DOHH2 (cell line): ENCODE measurements at regions not wholly inside any gene's neighbourhood (a gene's known extent, or its start where the extent isn't known, plus 50 kb on each side); places are given as distances from the start of the nearest gene placed in this dataset.

ENCODE experiments used
- H3F3A ChIP-seq: fragments of 200-600 bp; sonication (generic), shearing (Covaris generic); 2 replicates; pipeline ENCODE4 v1.6.0; 2016; ENCODE audit warnings: antibody characterized with exemption, mild to moderate bottlenecking; ENCODE audit not compliant: control insufficient read depth, insufficient read depth
- H3K27ac ChIP-seq: fragments of 200-600 bp; sonication (generic); 2 replicates; pipeline ENCODE4 v1.5.1; 2014; ENCODE audit warnings: low read depth, mild to moderate bottlenecking, low read length, moderate library complexity
- H3K27me3 ChIP-seq: fragments of 200-600 bp; sonication (generic); 2 replicates; pipeline ENCODE4 v1.6.1; 2014; ENCODE audit warnings: mild to moderate bottlenecking, low read length, mixed read lengths; ENCODE audit not compliant: control insufficient read depth
- H3K36me3 ChIP-seq: fragments of 200-600 bp; sonication (generic); 2 replicates; pipeline ENCODE4 v1.6.1; 2014; ENCODE audit warnings: mild to moderate bottlenecking, low read length, moderate library complexity, mixed read lengths; ENCODE audit not compliant: control insufficient read depth
- H3K4me1 ChIP-seq: fragments of 200-600 bp; sonication (generic); 2 replicates; pipeline ENCODE4 v1.6.1; 2014; ENCODE audit warnings: mild to moderate bottlenecking, low read length, mixed read lengths; ENCODE audit not compliant: control insufficient read depth
- H3K4me2 ChIP-seq: fragments of 200-600 bp; sonication (generic); 2 replicates; pipeline ENCODE4 v1.6.0; 2014; ENCODE audit warnings: mild to moderate bottlenecking, low read length, moderate library complexity
- H3K4me3 ChIP-seq: fragments of 200-600 bp; sonication (generic); 2 replicates; pipeline ENCODE4 v1.5.1; 2014; ENCODE audit warnings: mild to moderate bottlenecking, low read length, mixed read lengths
- H3K79me2 ChIP-seq: fragments of 200-600 bp; sonication (generic); 2 replicates; pipeline ENCODE4 v1.6.1; 2014; ENCODE audit warnings: mild to moderate bottlenecking, low read length, mixed read lengths; ENCODE audit not compliant: control insufficient read depth
- H3K9me2 ChIP-seq: fragments of 200-600 bp; sonication (generic); replicated peaks from 2 replicates; pipeline ENCODE4 v1.6.1; 2014; ENCODE audit warnings: mild to moderate bottlenecking, low read length, mixed read lengths; ENCODE audit not compliant: control insufficient read depth
- H3K9me3 ChIP-seq: fragments of 200-600 bp; sonication (generic); 2 replicates; pipeline ENCODE4 v1.6.1; 2014; ENCODE audit warnings: antibody characterized with exemption, low read length, mixed read lengths; ENCODE audit not compliant: control insufficient read depth, insufficient read depth
- H4K20me1 ChIP-seq: fragments of 200-600 bp; sonication (generic); 2 replicates; pipeline ENCODE4 v1.6.0; 2014; ENCODE audit warnings: low read depth, mild to moderate bottlenecking, antibody characterized with exemption, low read length, moderate library complexity; ENCODE audit not compliant: control insufficient read depth, insufficient read depth
- EZH2phosphoT487 ChIP-seq: fragments of 200-600 bp; sonication (generic); IDR thresholded peaks from 2 replicates; pipeline ENCODE4 v1.6.1; 2017; ENCODE audit warnings: borderline replicate concordance, mild to moderate bottlenecking, antibody characterized with exemption, low read length, moderate library complexity, mixed read lengths
- TF ChIP-seq, protein P1 (sequence below): fragments of 200-600 bp; sonication (generic); IDR thresholded peaks from one replicate; pipeline ENCODE4 v1.5.1; 2014; ENCODE audit warnings: antibody characterized with exemption, mild to moderate bottlenecking, low read depth, low read length; ENCODE audit not compliant: poor library complexity, severe bottlenecking

DNA sequence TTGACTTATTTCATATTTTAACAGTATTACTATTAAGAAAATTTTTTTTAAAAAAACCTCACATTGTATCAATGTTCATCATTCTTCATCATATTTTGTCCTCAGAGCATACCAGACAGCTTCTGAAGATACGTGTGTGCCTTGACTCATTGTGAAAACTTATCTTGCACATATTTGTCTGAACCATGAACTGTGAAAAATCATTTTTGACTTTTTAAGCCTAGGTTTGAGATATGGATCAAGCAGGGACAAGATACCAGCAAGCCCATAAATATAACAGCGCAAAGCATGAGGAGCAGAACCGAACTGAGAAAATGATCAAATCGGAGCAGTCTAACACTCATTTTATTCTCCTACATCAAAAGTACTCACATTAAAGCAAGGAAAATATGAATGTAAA, 506.0 kb downstream of the BRINP3 start:
- Histone ChIP-seq H3K4me2 (no peak overlapping the region), H4K20me1 (no peaks in the 10 kb centered on the region), H3F3A (no peaks in the 10 kb centered on the region), H3K4me1 (no peaks in the 10 kb centered on the region), H3K9me3 (no peaks in the 10 kb centered on the region), H3K79me2 (no peaks in the 10 kb centered on the region), H3K27me3 (no peaks in the 10 kb centered on the region), H3K4me3 (no peak overlapping the region), H3K27ac (no peak overlapping the region), H3K36me3 (no peaks in the 10 kb centered on the region), H3K9me2 (no peaks in the 10 kb centered on the region)
- TF ChIP-seq EZH2phosphoT487, result no peak
- TF ChIP-seq, protein P1, sequence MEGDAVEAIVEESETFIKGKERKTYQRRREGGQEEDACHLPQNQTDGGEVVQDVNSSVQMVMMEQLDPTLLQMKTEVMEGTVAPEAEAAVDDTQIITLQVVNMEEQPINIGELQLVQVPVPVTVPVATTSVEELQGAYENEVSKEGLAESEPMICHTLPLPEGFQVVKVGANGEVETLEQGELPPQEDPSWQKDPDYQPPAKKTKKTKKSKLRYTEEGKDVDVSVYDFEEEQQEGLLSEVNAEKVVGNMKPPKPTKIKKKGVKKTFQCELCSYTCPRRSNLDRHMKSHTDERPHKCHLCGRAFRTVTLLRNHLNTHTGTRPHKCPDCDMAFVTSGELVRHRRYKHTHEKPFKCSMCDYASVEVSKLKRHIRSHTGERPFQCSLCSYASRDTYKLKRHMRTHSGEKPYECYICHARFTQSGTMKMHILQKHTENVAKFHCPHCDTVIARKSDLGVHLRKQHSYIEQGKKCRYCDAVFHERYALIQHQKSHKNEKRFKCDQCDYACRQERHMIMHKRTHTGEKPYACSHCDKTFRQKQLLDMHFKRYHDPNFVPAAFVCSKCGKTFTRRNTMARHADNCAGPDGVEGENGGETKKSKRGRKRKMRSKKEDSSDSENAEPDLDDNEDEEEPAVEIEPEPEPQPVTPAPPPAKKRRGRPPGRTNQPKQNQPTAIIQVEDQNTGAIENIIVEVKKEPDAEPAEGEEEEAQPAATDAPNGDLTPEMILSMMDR, result no peak

DNA sequence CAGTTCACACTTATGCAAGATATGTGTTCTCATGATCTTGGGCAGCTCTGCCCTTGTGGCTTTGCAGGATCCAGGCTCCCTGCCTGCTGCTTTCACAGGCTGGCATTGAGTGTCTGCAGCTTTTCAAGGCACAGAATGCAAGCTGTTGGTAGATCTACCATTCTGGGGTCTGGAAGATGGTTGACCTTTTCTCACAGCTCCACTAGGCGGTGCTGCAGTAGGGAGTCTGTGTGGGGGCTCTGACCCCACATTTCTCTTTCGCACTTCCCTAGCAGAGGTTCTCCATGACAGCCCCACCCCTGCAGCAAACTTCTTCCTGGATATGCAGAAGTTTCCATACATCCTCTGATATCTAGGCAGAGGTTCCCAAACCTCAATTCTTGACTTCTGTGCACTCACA, 500.5 kb downstream of the BRINP3 start:
- H3F3A ChIP-seq, result no peaks in the 10 kb centered on the region
- no peak overlapping the region for H3K4me3 ChIP-seq
- H3K27ac ChIP-seq, result no peak overlapping the region
- H3K79me2 ChIP-seq, result no peaks in the 10 kb centered on the region
- no peak for TF ChIP-seq EZH2phosphoT487
- TF ChIP-seq, protein P1, result no peak
- no peaks in the 10 kb centered on the region for H4K20me1 ChIP-seq
- H3K9me3 ChIP-seq, result no peaks in the 10 kb centered on the region
- H3K27me3 ChIP-seq, result no peaks in the 10 kb centered on the region
- no peaks in the 10 kb centered on the region for H3K36me3 ChIP-seq
- no peak overlapping the region for H3K4me2 ChIP-seq
- H3K9me2 ChIP-seq, result no peaks in the 10 kb centered on the region
- H3K4me1 ChIP-seq, result no peaks in the 10 kb centered on the region

DNA sequence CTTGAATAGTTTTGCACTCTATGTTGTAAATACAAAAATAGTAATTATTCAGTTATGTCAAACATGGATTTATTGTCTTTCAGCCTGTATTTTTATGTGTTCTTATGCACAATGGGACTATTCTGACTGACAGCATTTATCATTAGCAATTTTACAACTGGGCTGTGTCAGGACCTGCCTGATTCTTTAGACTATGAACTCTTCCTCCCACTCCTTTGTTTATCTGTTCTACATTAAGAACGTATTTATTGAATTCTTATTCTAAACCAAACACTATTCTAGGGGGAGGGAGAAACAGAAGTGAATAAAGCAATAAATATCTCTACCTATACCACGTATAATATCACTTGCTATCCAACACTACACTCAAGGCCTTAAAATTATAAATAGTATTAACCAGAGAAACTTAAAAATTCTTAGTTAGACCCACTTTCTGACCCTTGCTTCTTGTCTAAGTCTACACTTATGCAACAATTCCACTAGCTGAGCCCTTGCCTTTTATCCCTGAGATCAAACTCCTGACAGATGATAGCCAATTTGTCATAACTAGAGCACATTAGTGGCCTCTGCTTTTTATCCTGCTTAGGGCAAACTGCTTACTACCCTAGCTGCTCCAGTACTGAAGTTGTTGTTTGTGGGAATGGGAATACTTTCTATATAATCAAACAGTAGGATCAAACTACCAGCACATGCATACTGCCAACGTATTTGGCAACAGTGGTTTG, 494.3 kb downstream of the BRINP3 start:
- Histone ChIP-seq H4K20me1 (no peaks in the 10 kb centered on the region), H3K36me3 (no peaks in the 10 kb centered on the region), H3K27ac (no peak overlapping the region), H3K79me2 (no peaks in the 10 kb centered on the region), H3K9me2 (no peaks in the 10 kb centered on the region), H3K4me2 (no peak overlapping the region), H3K27me3 (no peaks in the 10 kb centered on the region), H3K4me1 (no peaks in the 10 kb centered on the region), H3F3A (no peaks in the 10 kb centered on the region), H3K9me3 (no peaks in the 10 kb centered on the region), H3K4me3 (no peak overlapping the region)
- TF ChIP-seq, protein P1, result no peak
- no peak for TF ChIP-seq EZH2phosphoT487
